ENCODE measurements at regions not wholly inside any gene's neighbourhood (a gene's known extent, or its start where the extent isn't known, plus 50 kb on each side); places are given as distances from the start of the nearest gene placed in this dataset.
"Not testable (repeated sequence)": the region's sequence is repeated elsewhere in the genome, so short reads cannot be mapped to it uniquely, and the experiment has no call there.

- H3K27me3 Mint-ChIP-seq (ENCODE audit: low read depth), result peaks cover 34% of the 10 kb centered on the region
- not testable (repeated sequence) for ATAC-seq; H3K4me1 Mint-ChIP-seq (ENCODE audit: low read depth); H3K4me3 Mint-ChIP-seq; H3K36me3 Mint-ChIP-seq (ENCODE audit: insufficient read depth); DNase-seq; H3K9me3 Mint-ChIP-seq
These were observed 120.9 kb downstream of the CCDC74A start for GRCh38 chr2:131648565-131648964.

GRCh38 chr2:131652246-131652645 lies 124.6 kb downstream of the CCDC74A start:
- H3K4me1 Mint-ChIP-seq (ENCODE audit: low read depth); DNase-seq; ATAC-seq; H3K9me3 Mint-ChIP-seq; H3K4me3 Mint-ChIP-seq; H3K36me3 Mint-ChIP-seq (ENCODE audit: insufficient read depth): not testable (repeated sequence)
- H3K27me3 Mint-ChIP-seq (ENCODE audit: low read depth), result peaks cover 23% of the 10 kb centered on the region

DNA sequence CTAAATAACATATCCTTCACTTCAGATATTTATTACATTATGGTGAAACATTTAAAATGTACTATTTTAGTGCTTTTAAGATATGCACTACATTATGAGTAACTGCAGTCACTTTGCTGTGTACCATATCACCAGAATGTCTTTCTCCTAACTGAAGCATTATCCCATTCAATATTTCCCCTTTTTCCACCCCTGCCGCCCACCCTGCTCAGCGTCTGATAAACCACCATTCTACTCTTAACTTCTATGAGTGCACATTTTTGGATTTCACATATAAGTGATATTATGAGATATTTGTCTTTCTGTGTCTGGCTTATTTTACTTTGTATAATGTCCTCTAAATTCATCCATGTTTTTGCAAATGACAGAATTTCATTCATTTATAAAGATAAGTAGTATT lies 126.4 kb downstream of the CCDC74A start:
- ATAC-seq; H3K4me1 Mint-ChIP-seq (ENCODE audit: low read depth); DNase-seq: not testable (repeated sequence)

GRCh38 chr2:131656816-131657633 lies 129.3 kb downstream of the CCDC74A start:
- Mint-ChIP-seq H3K9me3 (no peaks in the 10 kb centered on the region), H3K36me3 (ENCODE audit: insufficient read depth) (no peaks in the 10 kb centered on the region), H3K4me3 (no peak overlapping the region), H3K27me3 (ENCODE audit: low read depth) (peaks cover 20% of the 10 kb centered on the region), H3K4me1 (ENCODE audit: low read depth) (no peaks in the 10 kb centered on the region)
- ATAC-seq (no peak), DNase-seq (no peak)

More for the DNA sequence above, 126.4 kb downstream of the CCDC74A start:
- H3K4me3 Mint-ChIP-seq; H3K9me3 Mint-ChIP-seq; H3K36me3 Mint-ChIP-seq (ENCODE audit: insufficient read depth): not testable (repeated sequence)
- H3K27me3 Mint-ChIP-seq (ENCODE audit: low read depth), result peaks cover 18% of the 10 kb centered on the region

- ATAC-seq, result no peak
- Mint-ChIP-seq H3K4me3 (no peak overlapping the region), H3K4me1 (ENCODE audit: low read depth) (no peaks in the 10 kb centered on the region), H3K36me3 (ENCODE audit: insufficient read depth) (no peaks in the 10 kb centered on the region), H3K9me3 (no peaks in the 10 kb centered on the region), H3K27me3 (ENCODE audit: low read depth) (peaks cover 20% of the 10 kb centered on the region)
- DNase-seq, result no peak
These were observed 130.4 kb downstream of the CCDC74A start for GRCh38 chr2:131657895-131658768.

DNA sequence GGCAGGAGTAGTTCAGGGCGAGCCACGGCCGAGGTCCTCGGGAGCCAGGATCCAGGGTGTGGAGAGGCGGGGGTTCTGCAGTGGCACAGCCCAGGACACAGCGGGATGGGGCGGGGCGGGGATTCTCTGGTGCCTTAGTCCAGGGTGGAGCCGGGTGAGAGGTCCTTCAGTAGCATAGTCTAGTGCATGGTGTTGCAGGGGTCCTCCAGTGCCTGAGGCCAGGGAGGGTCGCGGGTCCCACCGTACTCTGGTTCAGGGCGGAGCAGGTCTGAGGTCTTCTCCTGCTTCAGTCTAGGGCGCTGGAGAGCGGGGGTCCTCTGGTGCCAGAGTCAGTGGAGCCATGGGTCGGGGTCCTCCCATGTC lies 131.1 kb downstream of the CCDC74A start:
- no peaks in the 10 kb centered on the region for H3K9me3 Mint-ChIP-seq
- ATAC-seq, result peak in 1 of 2 donors; percentile 18
- no peaks in the 10 kb centered on the region for H3K4me1 Mint-ChIP-seq (ENCODE audit: low read depth)
- no peak overlapping the region for H3K4me3 Mint-ChIP-seq
- DNase-seq, result no peak
- no peaks in the 10 kb centered on the region for H3K36me3 Mint-ChIP-seq (ENCODE audit: insufficient read depth)
- H3K27me3 Mint-ChIP-seq (ENCODE audit: low read depth), result peaks cover 20% of the 10 kb centered on the region

- H3K4me1 Mint-ChIP-seq (ENCODE audit: low read depth), result no peaks in the 10 kb centered on the region
- H3K27me3 Mint-ChIP-seq (ENCODE audit: low read depth), result peaks cover 24% of the 10 kb centered on the region
- ATAC-seq (no peak), DNase-seq (no peak)
- no peaks in the 10 kb centered on the region for H3K9me3 Mint-ChIP-seq
- no peaks in the 10 kb centered on the region for H3K36me3 Mint-ChIP-seq (ENCODE audit: insufficient read depth)
- no peak overlapping the region for H3K4me3 Mint-ChIP-seq
These were observed 131.5 kb downstream of the CCDC74A start for GRCh38 chr2:131659168-131659572.

DNA sequence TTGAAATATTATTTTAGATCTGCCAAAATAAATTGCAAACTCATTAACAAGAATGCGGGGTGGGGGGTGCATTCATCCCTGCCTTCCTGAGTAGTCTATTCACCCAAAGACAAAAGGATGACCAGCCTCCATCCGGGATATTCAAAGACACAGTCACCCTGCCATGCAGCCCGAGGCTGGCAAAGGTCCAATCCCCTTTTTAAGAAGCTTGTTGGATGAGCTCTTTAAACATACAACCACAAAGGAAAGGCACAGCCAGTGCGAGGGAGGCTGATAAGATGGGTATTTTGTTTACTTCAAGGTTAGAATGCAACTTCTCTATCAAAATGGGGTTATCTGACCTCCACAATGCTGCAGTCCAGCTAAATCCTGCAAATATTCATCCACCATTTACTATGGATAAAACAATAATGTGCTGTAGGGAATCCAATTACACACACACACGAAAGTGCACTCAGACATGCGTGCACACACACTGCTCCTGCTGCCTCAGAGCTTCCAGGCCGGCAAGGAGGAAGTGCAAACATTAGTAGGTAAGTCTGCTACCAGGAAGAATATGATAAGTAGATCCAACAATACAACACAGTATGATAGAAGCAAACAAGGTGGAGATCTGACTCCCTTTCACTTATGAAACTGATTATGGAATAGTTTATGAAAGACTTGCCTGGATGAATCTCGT lies 133.6 kb downstream of the CCDC74A start:
- H3K4me1 Mint-ChIP-seq (ENCODE audit: low read depth); H3K9me3 Mint-ChIP-seq; H3K4me3 Mint-ChIP-seq; ATAC-seq; DNase-seq; H3K36me3 Mint-ChIP-seq (ENCODE audit: insufficient read depth): not testable (repeated sequence)
- peaks cover 29% of the 10 kb centered on the region for H3K27me3 Mint-ChIP-seq (ENCODE audit: low read depth)

- DNase-seq; H3K4me3 Mint-ChIP-seq; H3K9me3 Mint-ChIP-seq; H3K4me1 Mint-ChIP-seq (ENCODE audit: low read depth); ATAC-seq; H3K36me3 Mint-ChIP-seq (ENCODE audit: insufficient read depth): not testable (repeated sequence)
- peaks cover 25% of the 10 kb centered on the region for H3K27me3 Mint-ChIP-seq (ENCODE audit: low read depth)
These were observed 134.3 kb downstream of the CCDC74A start for GRCh38 chr2:131661884-131662535.

- H3K9me3 Mint-ChIP-seq; ATAC-seq; H3K4me3 Mint-ChIP-seq; DNase-seq; H3K36me3 Mint-ChIP-seq (ENCODE audit: insufficient read depth); H3K4me1 Mint-ChIP-seq (ENCODE audit: low read depth): not testable (repeated sequence)
- H3K27me3 Mint-ChIP-seq (ENCODE audit: low read depth), result peaks cover 21% of the 10 kb centered on the region
These were observed 135.8 kb downstream of the CCDC74A start for GRCh38 chr2:131663501-131663900.

GRCh38 chr2:131665716-131666115 lies 138.0 kb downstream of the CCDC74A start:
- not testable (repeated sequence) for H3K36me3 Mint-ChIP-seq (ENCODE audit: insufficient read depth); H3K4me1 Mint-ChIP-seq (ENCODE audit: low read depth); ATAC-seq; DNase-seq; H3K9me3 Mint-ChIP-seq; H3K4me3 Mint-ChIP-seq
- peaks cover 25% of the 10 kb centered on the region for H3K27me3 Mint-ChIP-seq (ENCODE audit: low read depth)

DNA sequence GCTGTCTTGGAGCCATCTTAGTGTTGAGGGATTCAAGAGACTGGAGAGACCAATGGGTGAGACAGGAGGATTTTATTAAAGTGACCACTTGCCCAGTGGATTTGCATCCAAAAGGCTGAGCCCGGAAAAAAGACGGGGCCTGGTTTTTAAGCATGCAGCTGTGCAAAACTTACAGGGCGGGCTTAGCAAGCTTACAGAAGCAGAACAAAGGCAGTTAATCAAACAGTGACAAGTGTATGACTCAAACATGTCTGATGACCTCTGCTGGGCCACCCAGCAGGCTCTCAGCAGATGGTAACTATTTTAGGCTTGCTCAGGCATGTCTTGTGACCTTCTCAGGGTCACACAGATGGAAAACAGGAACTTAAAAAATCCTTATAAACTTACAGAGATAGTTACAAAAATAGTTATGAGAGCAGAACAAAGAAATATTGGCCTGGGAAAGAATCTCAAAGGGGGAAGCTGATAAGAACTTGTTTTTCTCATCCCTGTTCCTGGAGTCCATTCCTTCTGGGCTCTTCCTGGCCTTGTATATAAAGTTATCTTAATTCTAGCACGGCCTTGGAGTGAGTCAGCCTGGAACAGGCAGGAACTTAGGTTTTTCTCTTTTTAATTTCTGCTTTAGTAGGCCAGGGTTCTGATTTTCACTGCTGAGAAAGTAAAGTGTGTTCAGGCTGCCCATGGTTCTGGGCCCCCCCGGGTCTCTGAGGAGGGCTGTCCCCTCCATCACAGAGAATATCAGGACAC lies 141.3 kb downstream of the CCDC74A start:
- not testable (repeated sequence) for ATAC-seq; H3K4me1 Mint-ChIP-seq (ENCODE audit: low read depth); H3K9me3 Mint-ChIP-seq; H3K4me3 Mint-ChIP-seq; DNase-seq; H3K36me3 Mint-ChIP-seq (ENCODE audit: insufficient read depth)
- H3K27me3 Mint-ChIP-seq (ENCODE audit: low read depth), result peaks cover 22% of the 10 kb centered on the region

- not testable (repeated sequence) for H3K36me3 Mint-ChIP-seq (ENCODE audit: insufficient read depth); ATAC-seq; H3K4me1 Mint-ChIP-seq (ENCODE audit: low read depth); H3K4me3 Mint-ChIP-seq; H3K9me3 Mint-ChIP-seq; DNase-seq
- H3K27me3 Mint-ChIP-seq (ENCODE audit: low read depth), result peaks cover 28% of the 10 kb centered on the region
These were observed 144.3 kb downstream of the CCDC74A start for GRCh38 chr2:131671841-131672470.
